GF-D8 (cell line): ENCODE measurements at regions not wholly inside any gene's neighbourhood (a gene's known extent, or its start where the extent isn't known, plus 50 kb on each side); places are given as distances from the start of the nearest gene placed in this dataset.
"Not testable (repeated sequence)": the region's sequence is repeated elsewhere in the genome, so short reads cannot be mapped to it uniquely, and the experiment has no call there.

Source experiments
- DNase-seq: peaks from one replicate; lab custom pipeline; 2025; lab: John Stamatoyannopoulos, UW

DNA sequence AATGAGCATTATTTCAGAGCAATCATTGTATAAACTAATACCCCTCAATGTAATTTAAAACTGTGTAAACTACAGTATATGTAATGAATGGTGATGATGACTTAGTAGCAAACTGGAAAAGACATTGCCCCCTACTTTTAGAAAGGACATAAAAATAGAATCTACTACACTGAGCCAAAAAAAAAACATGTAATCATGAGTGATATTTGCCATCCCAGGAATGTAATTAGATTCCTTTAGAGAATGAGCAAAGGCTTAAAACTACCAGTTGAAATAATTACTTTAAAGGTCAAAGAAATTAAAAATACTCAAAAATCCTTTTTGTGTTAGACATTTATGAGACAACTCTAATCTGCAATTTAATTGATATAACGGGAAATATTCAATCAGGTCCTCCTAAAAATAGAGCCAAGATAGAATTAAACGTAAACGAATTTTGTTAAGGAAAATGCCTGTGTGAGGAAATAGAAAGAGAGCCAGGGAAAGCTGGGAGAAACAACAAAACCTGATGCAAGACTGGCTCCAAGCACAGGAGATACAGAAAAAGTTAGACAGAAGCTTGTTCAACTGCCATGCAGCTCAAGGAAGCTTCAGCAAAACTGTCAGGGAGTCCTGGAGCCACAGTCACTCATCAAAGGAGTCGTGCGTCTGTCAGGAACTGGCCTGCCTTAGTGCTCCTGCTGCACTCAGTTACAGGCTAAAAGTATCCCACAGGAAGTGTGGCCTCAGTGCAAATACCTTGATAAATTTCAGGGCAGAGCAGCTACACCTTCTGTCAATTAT is 655.7 kb upstream of the INTU start:
- no peak for DNase-seq

DNA sequence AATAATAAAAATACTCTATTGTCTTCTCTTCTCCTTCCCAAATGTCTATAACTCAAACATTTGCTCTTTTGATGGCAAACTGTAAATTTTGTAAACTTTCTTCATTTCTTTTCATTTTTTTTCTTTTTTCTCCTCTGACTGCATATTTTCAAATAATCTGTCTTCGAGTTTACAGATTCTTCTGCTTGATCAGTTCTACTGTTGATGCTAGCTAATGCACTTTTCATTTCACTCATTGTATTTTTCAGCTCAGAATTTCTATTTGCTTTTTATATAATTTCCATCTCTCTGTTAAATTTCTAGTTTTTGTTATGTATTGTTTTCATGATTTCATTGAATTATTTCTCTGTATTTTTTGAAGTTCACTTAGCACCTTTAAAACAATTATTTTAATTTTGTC is 646.8 kb upstream of the INTU start:
- DNase-seq, result no peak

DNA sequence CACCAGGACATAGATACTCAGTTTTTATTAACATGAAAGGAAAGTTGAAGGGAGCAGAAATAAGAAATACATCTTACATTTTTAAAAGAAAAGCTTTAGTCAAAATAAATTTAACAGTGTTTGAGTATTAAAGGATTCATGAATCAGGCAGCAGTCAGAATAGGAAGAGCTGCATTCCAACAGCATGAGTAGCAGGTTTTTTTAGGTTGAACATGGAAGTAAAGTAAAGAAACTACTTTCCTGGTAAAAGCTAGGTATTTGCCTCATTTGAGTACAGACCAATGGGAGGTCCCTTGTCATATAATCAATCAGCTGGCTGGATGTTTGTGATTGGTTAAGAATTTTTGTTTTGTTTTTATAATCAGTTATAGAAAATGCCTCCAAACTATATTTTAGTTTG is 645.9 kb upstream of the INTU start:
- no peak for DNase-seq

DNA sequence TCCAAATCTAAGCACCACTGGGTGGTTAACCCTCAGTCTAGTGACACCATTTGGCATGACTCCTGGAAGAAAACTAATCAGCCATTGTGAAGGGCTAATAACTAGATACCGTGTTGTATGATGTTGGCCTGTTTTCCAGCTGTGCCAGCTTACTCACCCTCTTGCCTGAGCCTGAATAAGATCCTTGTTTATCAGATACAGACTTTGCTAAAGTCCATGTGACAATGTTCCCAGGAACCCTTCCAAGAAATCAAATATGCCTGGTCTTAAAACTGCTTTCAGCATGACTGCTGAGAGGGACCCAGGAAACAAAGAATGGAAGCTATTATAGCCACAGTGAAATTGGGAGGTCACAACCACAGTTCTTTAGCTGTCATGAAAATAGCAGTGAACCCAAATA is 640.8 kb upstream of the INTU start:
- DNase-seq, result no peak

DNA sequence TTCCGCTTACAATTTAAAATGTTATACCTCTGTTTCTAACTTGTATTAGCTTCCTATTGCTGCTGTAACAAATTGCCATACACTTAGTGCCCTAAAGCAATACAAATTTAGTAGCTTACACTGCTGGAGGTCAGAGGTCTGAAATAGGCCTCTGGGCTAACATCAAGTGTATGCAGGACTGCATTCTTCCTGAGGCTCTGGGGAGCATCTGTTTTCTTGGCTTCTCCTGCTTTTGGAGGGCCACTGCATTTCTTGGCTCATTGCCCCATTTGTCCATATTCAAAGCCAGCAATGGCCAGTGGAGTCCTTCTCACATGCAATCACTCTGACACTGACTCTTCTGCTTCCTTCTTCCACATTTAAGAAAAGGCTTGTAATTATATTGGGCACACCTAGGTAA is 639.8 kb upstream of the INTU start:
- no peak for DNase-seq

DNA sequence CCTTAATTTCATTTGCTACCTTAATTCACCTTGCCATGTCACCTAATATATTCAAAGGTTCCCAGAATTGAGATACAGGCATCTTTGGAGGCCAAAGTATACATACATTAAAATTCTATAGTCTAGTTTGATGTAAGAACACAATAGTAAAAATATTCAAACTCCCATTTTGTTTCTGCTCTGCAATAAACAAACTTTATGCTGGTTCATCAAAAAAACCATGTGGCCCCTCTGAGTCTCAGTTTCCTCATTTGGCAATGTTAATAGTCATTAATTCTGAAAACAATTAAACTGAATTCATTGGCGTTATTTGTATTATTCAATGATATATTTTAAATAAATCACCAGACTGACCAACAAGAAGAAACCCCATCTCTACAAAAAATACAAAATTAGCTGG is 639.4 kb upstream of the INTU start:
- no peak for DNase-seq

DNA sequence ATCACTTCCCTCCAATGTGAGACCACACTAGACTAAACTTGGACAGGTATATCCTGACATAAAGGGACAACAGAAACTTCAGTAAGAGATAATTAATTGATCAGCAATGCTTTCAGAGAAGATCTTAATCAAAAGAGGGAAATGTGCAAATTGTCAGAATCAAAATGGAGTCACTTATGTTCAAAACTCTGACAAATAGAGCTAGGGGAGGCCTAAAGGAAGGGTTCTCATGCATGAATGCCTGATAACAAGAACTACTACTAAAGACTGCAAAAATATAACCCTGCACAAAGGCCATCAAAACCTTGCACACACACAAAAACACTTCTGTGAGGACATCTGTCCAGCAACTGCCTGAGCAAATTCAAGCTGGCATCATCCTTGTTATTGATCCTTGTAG is 637.5 kb upstream of the INTU start:
- DNase-seq, result no peak

DNA sequence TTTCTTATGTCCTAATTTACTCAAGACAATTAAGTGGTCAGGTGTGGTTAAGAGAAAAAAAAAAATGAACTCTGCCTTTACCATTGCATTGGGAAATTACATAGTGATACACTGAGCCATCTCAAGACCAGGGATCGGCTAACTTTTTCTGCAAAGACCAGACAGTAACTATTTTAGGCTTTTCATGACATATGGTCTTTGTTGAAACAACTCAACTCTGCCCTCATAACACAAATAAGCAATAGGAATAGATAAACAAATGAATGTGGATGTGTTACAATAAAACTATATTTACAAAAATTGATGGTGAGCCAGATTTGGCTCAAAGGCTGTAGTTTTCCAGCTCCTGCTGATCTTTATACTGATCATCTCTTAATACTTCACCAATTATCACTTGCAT is 632.6 kb upstream of the INTU start:
- DNase-seq, result no peak

DNA sequence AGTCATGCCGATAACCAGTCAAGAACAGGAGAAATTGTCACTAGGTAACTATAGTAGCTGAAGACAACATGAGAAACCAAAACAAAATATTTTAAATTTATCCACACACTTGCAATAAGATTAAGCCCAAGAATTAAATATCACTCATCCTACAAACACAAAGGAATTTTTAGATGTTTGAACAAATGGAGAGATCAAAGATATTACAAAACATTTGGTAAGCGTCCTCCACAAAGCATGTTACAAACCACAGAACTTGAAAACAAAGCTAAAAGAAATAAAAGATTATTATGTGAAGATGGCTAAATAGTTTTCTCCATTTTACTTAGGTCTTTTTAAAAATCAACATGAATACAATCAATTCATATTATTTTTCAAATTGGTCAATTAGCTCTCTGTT is 631.9 kb upstream of the INTU start:
- no peak for DNase-seq

DNA sequence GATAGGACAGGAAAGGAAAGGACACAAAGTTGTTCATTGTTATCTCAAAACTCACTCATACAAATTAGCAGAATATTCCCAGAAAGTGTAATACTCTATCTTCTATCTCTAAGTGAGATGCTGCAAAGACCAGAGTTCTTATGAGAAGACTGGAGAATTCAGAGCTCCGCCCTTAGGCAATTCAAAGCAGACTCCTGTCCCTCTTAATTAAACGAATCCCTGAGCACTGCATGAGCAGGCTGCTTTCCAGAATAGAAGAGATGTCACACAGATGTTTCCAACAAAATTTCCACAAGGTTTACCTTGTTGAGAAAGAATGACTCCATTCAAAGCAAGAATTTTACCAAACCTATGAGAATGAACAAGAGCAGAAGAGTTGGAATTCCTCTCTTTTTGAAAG is 630.8 kb upstream of the INTU start:
- no peak for DNase-seq

DNA sequence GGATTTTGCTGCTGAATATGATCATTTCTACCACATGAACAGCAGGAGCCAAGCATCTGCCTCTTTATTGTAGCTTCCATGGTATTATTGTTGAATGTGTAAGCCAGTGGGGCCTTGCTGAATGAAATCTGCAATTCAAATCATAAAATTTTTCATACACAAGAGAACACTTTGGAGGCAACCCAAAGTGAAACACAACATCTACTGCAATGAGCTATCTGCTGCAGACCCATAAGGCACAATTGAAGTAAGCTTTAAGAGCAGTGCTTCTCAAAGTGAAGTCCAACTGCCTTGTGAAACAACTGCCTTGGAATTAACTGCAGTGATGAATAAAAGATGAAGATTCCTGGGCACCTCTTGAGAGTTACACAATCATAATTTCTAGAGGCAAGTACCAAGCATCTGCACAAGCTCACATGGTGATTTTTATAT is 626.3 kb upstream of the INTU start:
- no peak for DNase-seq

DNA sequence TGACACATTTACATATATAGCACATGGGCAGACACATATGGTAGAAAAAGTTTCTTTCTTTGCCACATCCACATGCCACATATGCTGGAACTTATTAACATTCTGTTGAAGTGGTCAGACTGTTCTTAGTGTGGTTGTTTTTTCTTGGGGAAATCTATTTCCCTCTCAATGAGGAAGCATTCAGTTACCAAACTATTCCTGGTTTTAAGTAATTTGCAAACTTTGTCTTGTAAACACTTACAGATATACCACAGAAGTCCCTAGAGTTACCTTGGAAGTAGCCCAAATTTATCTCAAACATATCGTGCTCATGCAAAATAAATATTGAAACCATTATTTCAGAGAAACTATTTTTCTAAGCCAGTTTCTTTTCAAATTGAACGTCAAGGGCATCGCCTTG is 625.5 kb upstream of the INTU start:
- DNase-seq, result no peak

DNA sequence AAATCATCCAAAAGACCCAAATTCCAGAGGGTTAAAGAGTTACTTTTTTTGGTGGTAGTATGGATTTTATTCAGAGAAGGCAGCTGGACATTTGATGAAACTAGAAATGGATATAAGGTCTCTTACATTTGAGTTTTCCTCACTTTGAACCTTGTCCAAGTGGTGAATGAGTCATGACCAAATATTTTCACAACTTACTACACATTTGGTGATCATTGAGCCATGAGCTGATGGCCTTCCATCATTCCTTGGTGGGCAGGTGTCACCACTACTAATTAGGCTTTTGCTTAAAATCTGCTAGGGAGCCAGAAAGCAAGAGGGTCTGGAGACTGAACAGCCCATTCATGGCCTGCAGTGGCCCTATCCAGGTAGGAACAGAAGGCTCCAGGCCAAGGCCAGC is 620.2 kb upstream of the INTU start:
- no peak for DNase-seq

DNA sequence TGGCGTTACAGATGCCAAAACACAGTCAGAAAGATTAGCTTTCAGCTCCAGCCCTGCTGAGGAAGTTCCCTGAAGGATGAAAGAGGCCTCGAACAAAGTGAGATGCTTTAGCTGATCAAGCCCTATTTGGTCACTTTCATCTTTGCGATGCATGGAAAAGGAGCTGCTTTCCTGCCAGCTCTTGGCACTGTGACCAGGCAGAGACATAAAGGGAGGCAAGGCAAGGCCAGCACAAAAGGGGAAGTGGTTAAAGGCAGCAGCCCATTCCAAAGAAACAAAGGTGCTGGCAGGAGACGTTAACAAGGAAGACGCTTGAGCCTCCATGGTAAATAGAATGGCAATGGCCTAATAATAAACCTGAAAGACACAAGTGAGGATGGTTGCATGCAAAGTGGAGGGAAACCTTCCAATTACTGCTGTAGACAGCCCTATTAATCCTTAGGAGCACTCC is 617.1 kb upstream of the INTU start:
- no peak for DNase-seq

DNA sequence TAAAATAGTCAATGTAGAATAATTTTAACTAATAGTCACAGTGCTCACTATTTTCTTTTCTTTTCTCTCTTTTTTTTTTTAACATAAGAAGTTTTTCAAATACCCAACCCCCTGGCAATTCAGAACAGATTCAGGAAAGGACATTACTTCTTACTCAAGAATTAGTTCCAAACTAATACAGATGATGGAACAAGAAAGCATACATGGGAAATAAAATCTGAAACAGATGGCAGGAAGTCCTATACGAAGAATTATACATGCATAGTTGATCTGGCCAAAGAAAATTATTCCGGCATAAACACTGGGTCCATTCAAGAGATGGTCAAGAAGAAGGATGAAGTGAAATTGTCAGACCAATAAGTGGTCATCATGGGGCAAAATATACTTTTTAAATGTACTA is 614.4 kb upstream of the INTU start:
- no peak for DNase-seq

DNA sequence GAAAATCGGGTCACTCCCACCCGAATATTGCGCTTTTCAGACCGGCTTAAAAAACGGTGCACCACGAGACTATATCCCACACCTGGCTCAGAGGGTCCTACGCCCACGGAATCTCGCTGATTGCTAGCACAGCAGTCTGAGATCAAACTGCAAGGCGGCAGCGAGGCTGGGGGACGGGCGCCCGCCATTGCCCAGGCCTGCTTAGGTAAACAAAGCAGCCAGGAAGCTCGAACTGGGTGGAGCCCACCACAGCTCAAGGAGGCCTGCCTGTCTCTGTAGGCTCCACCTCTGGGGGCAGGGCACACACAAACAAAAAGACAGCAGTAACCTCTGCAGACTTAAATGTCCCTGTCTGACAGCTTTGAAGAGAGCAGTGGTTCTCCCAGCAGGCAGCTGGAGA is 611.9 kb upstream of the INTU start:
- DNase-seq, result not testable (repeated sequence)

DNA sequence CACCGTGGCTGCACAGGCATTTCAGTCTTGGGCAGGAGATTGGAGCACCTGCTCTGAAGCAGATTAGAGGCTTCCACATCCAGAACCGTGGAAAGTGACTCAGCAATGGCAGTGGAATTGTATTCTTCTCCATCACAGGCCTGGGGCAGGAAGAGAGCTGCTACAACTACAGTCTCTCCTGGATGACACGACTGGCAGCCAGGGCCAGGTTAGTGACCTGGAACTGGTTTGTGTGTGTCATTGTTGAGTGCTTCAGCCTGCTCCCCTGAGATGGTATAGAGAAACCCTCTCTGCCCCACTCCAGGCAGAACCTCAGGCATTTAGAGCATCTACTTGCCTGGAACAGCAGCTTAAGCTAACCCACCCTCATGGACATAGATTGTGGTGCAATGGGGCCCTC is 596.5 kb upstream of the INTU start:
- no peak for DNase-seq

DNA sequence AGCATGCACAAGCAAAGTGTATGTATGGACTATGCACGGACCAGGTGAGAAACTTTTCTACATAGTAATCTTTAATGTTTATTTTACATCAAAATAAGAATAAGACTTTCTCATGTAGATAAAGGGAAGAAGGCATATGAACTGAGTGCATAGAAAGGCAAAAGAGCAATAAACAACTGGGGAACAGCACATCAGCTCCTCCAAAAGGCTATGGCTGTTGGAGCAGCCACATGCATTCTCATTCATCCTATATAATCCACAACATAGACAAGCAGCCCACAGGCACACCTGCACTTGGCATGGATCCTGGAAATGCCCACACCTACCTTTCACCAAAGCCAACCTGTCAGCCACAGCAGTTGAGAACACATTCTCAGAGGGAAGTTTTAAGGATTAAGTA is 586.9 kb upstream of the INTU start:
- no peak for DNase-seq

DNA sequence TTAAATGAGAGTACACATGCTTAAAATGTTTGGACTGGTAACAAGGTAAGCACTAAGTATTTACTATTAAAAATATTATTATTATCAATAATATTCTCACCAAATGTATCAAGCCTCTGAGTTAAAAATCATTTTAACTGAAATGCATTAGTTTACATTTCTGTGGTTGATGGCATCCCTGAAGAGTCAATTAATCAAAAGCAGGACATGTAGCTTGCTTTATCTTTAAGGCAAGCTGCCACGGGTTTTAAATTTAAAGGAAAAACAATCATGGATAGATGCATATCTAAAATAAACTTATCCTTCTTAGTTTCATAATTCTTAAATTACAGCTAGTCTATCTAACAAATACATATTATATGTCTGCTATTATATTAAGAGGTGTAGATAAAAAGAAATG is 584.8 kb upstream of the INTU start:
- DNase-seq, result no peak

DNA sequence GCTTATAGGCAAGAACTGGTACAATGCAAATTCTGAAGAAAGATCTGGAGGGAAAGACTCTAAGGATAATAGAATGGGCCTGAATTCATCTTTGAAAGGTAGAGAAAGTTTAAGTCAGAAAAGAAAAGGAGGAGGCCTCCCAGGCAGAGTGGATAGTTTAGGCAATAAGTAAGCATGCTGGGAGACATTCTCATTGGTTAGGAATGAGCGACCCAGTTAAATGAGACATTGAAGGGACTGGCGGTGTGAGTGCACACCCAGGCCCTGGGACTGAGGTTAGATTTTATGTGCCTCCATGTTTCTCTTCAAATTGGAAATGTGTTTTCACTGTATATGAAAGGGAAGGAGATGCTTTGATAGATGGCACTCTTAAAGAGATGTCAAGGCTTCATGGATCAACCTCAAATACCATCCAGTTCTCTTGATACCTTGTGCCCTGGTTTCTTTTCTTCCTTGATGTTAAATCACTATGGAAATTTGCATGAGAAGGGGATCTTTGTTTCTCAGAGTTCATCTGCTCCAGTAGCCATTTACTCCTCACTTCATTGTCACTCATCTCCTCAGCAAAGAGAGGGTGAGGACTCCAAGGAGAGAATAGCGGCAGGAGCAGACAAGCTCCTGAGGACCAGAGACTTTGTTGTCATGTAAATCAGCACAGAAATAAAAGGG is 584.2 kb upstream of the INTU start:
- no peak for DNase-seq

DNA sequence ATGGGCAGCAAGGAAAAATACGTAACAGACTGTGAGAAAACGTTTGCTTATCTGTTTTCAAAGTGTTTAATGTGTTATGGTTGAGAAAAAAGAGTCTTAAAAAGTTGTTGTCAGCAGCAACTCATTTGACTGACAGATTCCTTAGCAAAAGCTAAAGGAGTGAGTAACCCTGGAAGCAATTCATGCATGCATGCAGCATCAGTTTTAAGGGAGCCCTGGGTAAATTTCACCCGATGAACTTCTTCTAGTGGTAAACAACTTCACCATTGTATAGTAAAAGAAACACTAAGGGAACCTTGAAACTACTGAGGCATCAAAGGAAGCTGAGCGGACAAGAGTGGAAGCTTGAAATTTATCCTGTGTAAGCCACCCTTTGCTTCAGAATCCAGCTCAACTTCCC is 583.2 kb upstream of the INTU start:
- DNase-seq, result no peak

DNA sequence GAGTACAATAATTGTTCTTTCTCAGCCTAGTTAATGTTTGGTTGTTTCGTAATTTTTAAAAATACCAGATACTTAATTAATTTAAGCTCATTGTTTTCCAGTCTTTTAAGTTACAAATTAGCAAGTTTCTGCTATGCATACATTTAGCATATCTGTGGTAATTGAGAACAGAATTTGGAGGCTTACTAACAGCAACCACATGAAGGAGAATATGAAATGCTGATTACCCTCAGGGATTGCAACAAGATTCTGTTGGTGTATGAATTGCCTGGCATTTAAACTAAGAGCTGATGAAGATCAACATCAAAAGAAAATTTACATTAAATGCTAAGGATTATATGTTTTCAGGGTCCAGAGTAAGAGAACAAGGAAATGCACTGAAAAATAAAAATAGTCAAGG is 580.0 kb upstream of the INTU start:
- DNase-seq, result no peak

DNA sequence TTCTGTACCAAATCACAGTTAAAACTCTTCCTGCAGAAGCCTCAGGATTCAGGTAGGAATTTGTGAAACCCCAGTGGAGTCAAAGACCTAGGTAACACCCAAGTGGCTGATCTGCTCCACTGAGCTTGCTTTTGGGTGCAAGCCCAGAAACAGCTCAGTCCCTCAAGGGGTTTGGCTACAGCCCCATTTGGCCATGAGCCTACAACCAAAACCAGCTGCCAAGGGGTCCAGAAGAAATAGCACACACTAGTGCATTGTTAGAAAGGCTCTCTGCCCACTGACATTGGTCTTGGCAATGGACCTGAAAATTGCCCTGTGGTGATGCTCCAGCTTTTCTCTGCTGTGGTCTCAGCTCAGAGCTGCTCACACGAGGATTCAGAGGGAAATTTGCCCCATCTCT is 577.4 kb upstream of the INTU start:
- no peak for DNase-seq

DNA sequence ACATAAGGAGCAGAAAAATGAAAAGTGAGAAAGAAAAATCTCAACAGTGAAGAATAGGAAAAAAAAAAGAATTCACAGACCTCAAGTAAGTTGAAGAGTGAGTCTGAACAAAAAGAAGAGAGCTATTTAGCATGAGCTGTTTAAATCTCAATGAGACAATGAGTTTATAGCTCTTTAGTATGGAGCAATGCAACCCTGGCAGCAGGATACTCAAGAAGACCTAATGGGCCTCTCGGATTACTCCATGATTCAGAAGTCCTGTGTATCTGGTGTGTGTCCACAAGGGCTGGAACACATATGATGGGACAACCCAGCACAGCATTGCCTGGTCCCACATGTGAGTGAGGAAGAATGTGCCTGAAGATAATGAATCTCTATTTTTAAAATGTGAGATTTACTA is 563.1 kb upstream of the INTU start:
- no peak for DNase-seq
